ENCODE measurements at regions not wholly inside any gene's neighbourhood (a gene's known extent, or its start where the extent isn't known, plus 50 kb on each side); places are given as distances from the start of the nearest gene placed in this dataset.

- TF ChIP-seq POLR2A (IDR thresholded peaks at IDR 0.05; ENCODE audit: low read depth, low read length) (no peak), USF2 (IDR thresholded peaks at IDR 0.05; ENCODE audit: low read depth, low read length) (no peak), CTCF (conservative IDR thresholded peaks at IDR 0.05; ENCODE audit: low read depth, low read length) (no peak)
Observed at GRCh38 chr10:70956029-70956759, 67.8 kb upstream of the PCBD1 start.

Data from IMR-90 (cell line).